C1 segment of cervical spinal cord (tissue), 14 donors: ENCODE measurements at regions not wholly inside any gene's neighbourhood (a gene's known extent, or its start where the extent isn't known, plus 50 kb on each side); places are given as distances from the start of the nearest gene placed in this dataset.
"Not testable (repeated sequence)": the region's sequence is repeated elsewhere in the genome, so short reads cannot be mapped to it uniquely, and the experiment has no call there.

Source experiments
- DNase-seq, 14 donors: peaks; one replicate each; lab custom pipeline; 2025; lab: John Stamatoyannopoulos, UW

- DNase-seq, result no peak
Observed at GRCh38 chr5:45057564-45057963, 248.8 kb downstream of the MRPS30 start.

GRCh38 chr5:45060724-45061123 is 252.0 kb downstream of the MRPS30 start:
- no peak for DNase-seq

- no peak for DNase-seq
Observed at GRCh38 chr5:45062044-45062443, 253.3 kb downstream of the MRPS30 start.

- DNase-seq, result no peak
Observed at GRCh38 chr5:45081082-45081481, 272.3 kb downstream of the MRPS30 start.

- DNase-seq, result no peak
Observed at GRCh38 chr5:45089870-45090269, 281.1 kb downstream of the MRPS30 start.

- no peak for DNase-seq
Observed at GRCh38 chr5:45093377-45093776, 284.6 kb downstream of the MRPS30 start.

GRCh38 chr5:45094876-45095440 is 286.2 kb downstream of the MRPS30 start:
- DNase-seq, result no peak

- DNase-seq, result no peak
Observed at GRCh38 chr5:45098483-45098882, 289.7 kb downstream of the MRPS30 start.

- no peak for DNase-seq
Observed at GRCh38 chr5:45101146-45101545, 292.4 kb downstream of the MRPS30 start.

GRCh38 chr5:45105491-45105994 is 296.8 kb downstream of the MRPS30 start:
- DNase-seq, result no peak

GRCh38 chr5:45109062-45109461 is 300.3 kb downstream of the MRPS30 start:
- no peak for DNase-seq

- DNase-seq, result no peak
Observed at GRCh38 chr5:45109636-45110035, 300.9 kb downstream of the MRPS30 start.

GRCh38 chr5:45110399-45110798 is 301.7 kb downstream of the MRPS30 start:
- DNase-seq, result peak in 1 of 14 donors; percentile 1

GRCh38 chr5:45113726-45114125 is 305.0 kb downstream of the MRPS30 start:
- no peak for DNase-seq

GRCh38 chr5:45132972-45133371 is 324.2 kb downstream of the MRPS30 start:
- no peak for DNase-seq

- DNase-seq, result no peak
Observed at GRCh38 chr5:45162974-45163373, 354.2 kb downstream of the MRPS30 start.

- no peak for DNase-seq
Observed at GRCh38 chr5:45171563-45171962, 362.8 kb downstream of the MRPS30 start.

- not testable (repeated sequence) for DNase-seq
Observed at GRCh38 chr5:45172634-45173033, 363.9 kb downstream of the MRPS30 start.

- DNase-seq, result no peak
Observed at GRCh38 chr5:45179686-45180085, 370.9 kb downstream of the MRPS30 start.

GRCh38 chr5:45189042-45189441 is 380.3 kb downstream of the MRPS30 start:
- no peak for DNase-seq

- no peak for DNase-seq
Observed at GRCh38 chr5:45189481-45189880, 380.7 kb downstream of the MRPS30 start.

- no peak for DNase-seq
Observed at GRCh38 chr5:45195026-45195425, 386.3 kb downstream of the MRPS30 start.
